IPS-18a (cell line): ENCODE measurements at regions not wholly inside any gene's neighbourhood (a gene's known extent, or its start where the extent isn't known, plus 50 kb on each side); places are given as distances from the start of the nearest gene placed in this dataset.
"Not testable (repeated sequence)": the region's sequence is repeated elsewhere in the genome, so short reads cannot be mapped to it uniquely, and the experiment has no call there.

Source experiments
- H3K27ac ChIP-seq: one replicate; pipeline ENCODE4 v1.5.1; 2013; ENCODE audit warnings: low read length
- H3K27me3 ChIP-seq: one replicate; pipeline ENCODE4 v1.6.1; 2013; ENCODE audit warnings: mild to moderate bottlenecking, low read length; ENCODE audit not compliant: control insufficient read depth, insufficient read depth
- H3K36me3 ChIP-seq: one replicate; pipeline ENCODE4 v1.6.1; 2013; ENCODE audit warnings: low read depth, low read length; ENCODE audit not compliant: control insufficient read depth
- H3K4me1 ChIP-seq: one replicate; pipeline ENCODE4 v1.6.1; 2013; ENCODE audit warnings: low read depth, low read length; ENCODE audit not compliant: control insufficient read depth
- H3K4me3 ChIP-seq: one replicate; pipeline ENCODE4 v1.5.1; 2013; ENCODE audit warnings: low read length
- H3K9ac ChIP-seq: one replicate; pipeline ENCODE4 v1.6.1; 2013; ENCODE audit warnings: mild to moderate bottlenecking, low read length, moderate library complexity
- H3K9me3 ChIP-seq: one replicate; pipeline ENCODE4 v1.6.1; 2013; ENCODE audit warnings: low read depth, low read length; ENCODE audit not compliant: control insufficient read depth

GRCh38 chr9:40873753-40874295, 254.7 kb downstream of the FOXD4L6 start:
- not testable (repeated sequence) for H3K4me3 ChIP-seq, H3K9ac ChIP-seq, H3K4me1 ChIP-seq, H3K36me3 ChIP-seq, H3K27ac ChIP-seq
- H3K9me3 ChIP-seq: peaks cover 42% of the 10 kb centered on the region
- peaks cover 48% of the 10 kb centered on the region for H3K27me3 ChIP-seq

- Histone ChIP-seq H3K9me3 (peaks cover 51% of the 10 kb centered on the region), H3K27me3 (peaks cover 59% of the 10 kb centered on the region)
- H3K27ac ChIP-seq, H3K9ac ChIP-seq, H3K4me1 ChIP-seq, H3K36me3 ChIP-seq, H3K4me3 ChIP-seq: not testable (repeated sequence)
These were observed 260.0 kb downstream of the FOXD4L6 start for GRCh38 chr9:40868437-40868836.
